ENCODE measurements at regions not wholly inside any gene's neighbourhood (a gene's known extent, or its start where the extent isn't known, plus 50 kb on each side); places are given as distances from the start of the nearest gene placed in this dataset.

GRCh38 chr12:105774037-105774436 is 364.7 kb downstream of the NUAK1 start:
- intact Hi-C loops (cut with DNase I, micrococcal nuclease) = no loop called here
- Histone ChIP-seq H3K4me3 (ENCODE audit: low read length) (no peak overlapping the region), H3K36me3 (ENCODE audit: insufficient read depth, low read length) (no peaks in the 10 kb centered on the region), H3K27me3 (ENCODE audit: control insufficient read depth in 1 of 2, insufficient read depth in 2 of 2, low read length in 2 of 2) (peaks cover 0 to 3% of the 10 kb centered on the region in 2 experiments), H3K4me1 (ENCODE audit: insufficient read depth, low read length) (no peaks in the 10 kb centered on the region), H3K9me3 (ENCODE audit: control insufficient read depth in 1 of 2, insufficient read depth in 1 of 2, low read length in 2 of 2) (peaks cover 0 to 3% of the 10 kb centered on the region in 2 experiments), H3K27ac (ENCODE audit: low read depth in 1 of 2, low read length in 2 of 2) (no peak overlapping the region)
- ChIA-PET POLR2A (no interaction called here), CTCF (no interaction called here)
- Mint-ChIP-seq H3K36me3 (ENCODE audit: low read depth) (no peaks in the 10 kb centered on the region), H3K27me3 (peaks cover 11% of the 10 kb centered on the region), H3K9me3 (peaks cover 3% of the 10 kb centered on the region), H3K4me1 (ENCODE audit: low read depth) (no peaks in the 10 kb centered on the region), H3K27ac (no peak overlapping the region), H3K4me3 (no peak overlapping the region)
- TF ChIP-seq CTCF (IDR thresholded peaks at IDR 0.05) = no peak
- ATAC-seq (ENCODE audit: poor library complexity) (no peak), DNase-seq (no peak)

GRCh38 chr12:105775343-105775742 is 363.4 kb downstream of the NUAK1 start:
- H3K4me1 Mint-ChIP-seq (ENCODE audit: low read depth) = no peaks in the 10 kb centered on the region
- H3K27me3 ChIP-seq (ENCODE audit: control insufficient read depth in 1 of 2, insufficient read depth in 2 of 2, low read length in 2 of 2) = peaks cover 0 to 3% of the 10 kb centered on the region in 2 experiments
- no peak overlapping the region for H3K27ac ChIP-seq (ENCODE audit: low read depth in 1 of 2, low read length in 2 of 2)
- ChIA-PET POLR2A (no interaction called here), CTCF (no interaction called here)
- no peaks in the 10 kb centered on the region for H3K4me1 ChIP-seq (ENCODE audit: insufficient read depth, low read length)
- peaks cover 3% of the 10 kb centered on the region for H3K9me3 Mint-ChIP-seq
- no peak overlapping the region for H3K27ac Mint-ChIP-seq
- no peak overlapping the region for H3K4me3 ChIP-seq (ENCODE audit: low read length)
- intact Hi-C loops (cut with DNase I, micrococcal nuclease) = no loop called here
- ATAC-seq (ENCODE audit: poor library complexity) = no peak
- peaks cover 0 to 3% of the 10 kb centered on the region in 2 experiments for H3K9me3 ChIP-seq (ENCODE audit: control insufficient read depth in 1 of 2, insufficient read depth in 1 of 2, low read length in 2 of 2)
- H3K36me3 Mint-ChIP-seq (ENCODE audit: low read depth) = no peaks in the 10 kb centered on the region
- TF ChIP-seq CTCF (IDR thresholded peaks at IDR 0.05) = no peak
- no peaks in the 10 kb centered on the region for H3K36me3 ChIP-seq (ENCODE audit: insufficient read depth, low read length)
- H3K4me3 Mint-ChIP-seq = no peak overlapping the region
- DNase-seq = no peak
- H3K27me3 Mint-ChIP-seq = peaks cover 10% of the 10 kb centered on the region

GRCh38 chr12:105783983-105784947 is 354.5 kb downstream of the NUAK1 start:
- DNase-seq (peak in 1 of 14 experiments; percentile 2), ATAC-seq (ENCODE audit: poor library complexity) (no peak)
- Mint-ChIP-seq H3K36me3 (ENCODE audit: low read depth) (no peaks in the 10 kb centered on the region), H3K4me1 (ENCODE audit: low read depth) (peaks cover 4% of the 10 kb centered on the region), H3K4me3 (no peak overlapping the region), H3K27ac (no peak overlapping the region), H3K9me3 (peaks cover 2% of the 10 kb centered on the region), H3K27me3 (peaks cover 10% of the 10 kb centered on the region)
- CTCF ChIA-PET = no interaction called here
- Histone ChIP-seq H3K4me3 (ENCODE audit: low read length) (no peak overlapping the region), H3K4me1 (ENCODE audit: insufficient read depth, low read length) (peaks cover 4% of the 10 kb centered on the region), H3K27ac (ENCODE audit: low read depth in 1 of 2, low read length in 2 of 2) (no peak overlapping the region), H3K27me3 (ENCODE audit: control insufficient read depth in 1 of 2, insufficient read depth in 2 of 2, low read length in 2 of 2) (no peaks in the 10 kb centered on the region), H3K9me3 (ENCODE audit: control insufficient read depth in 1 of 2, insufficient read depth in 1 of 2, low read length in 2 of 2) (no peaks in the 10 kb centered on the region), H3K36me3 (ENCODE audit: insufficient read depth, low read length) (no peaks in the 10 kb centered on the region)
- intact Hi-C loops (cut with DNase I, micrococcal nuclease) = no loop called here
- TF ChIP-seq CTCF (IDR thresholded peaks at IDR 0.05) = no peak
- POLR2A ChIA-PET = no interaction called here

Measured in CD4-positive, alpha-beta T cell (primary cell).